Upper lobe of left lung (tissue), 4 donors: ENCODE measurements at regions not wholly inside any gene's neighbourhood (a gene's known extent, or its start where the extent isn't known, plus 50 kb on each side); places are given as distances from the start of the nearest gene placed in this dataset.

ENCODE experiments used
- POLR2A ChIP-seq, 4 donors: fragments of 450-650 bp; IDR thresholded peaks; one replicate each; pipeline ENCODE4 v1.5.1; 2016 to 2017; ENCODE audit warnings: antibody characterized with exemption in 4 of 4, mild to moderate bottlenecking in 2 of 4
- POLR2AphosphoS5 ChIP-seq, 2 donors: sonication (generic); formaldehyde crosslinking; IDR thresholded peaks; one replicate each; pipeline ENCODE4 v1.5.1; 2017; ENCODE audit warnings: antibody characterized with exemption in 2 of 2
- TF ChIP-seq, protein P1 (sequence below), 6 experiments: fragments of 450-650 bp in 4 of 6; fragments of 200-600 bp in 2 of 6; sonication (generic) in 2 of 6; IDR thresholded peaks; one replicate each; pipeline ENCODE4 v1.5.1; 2016 to 2019; ENCODE audit warnings: antibody characterized with exemption in 6 of 6

GRCh38 chr5:6082685-6083084, 295.7 kb downstream of the MED10 start:
- TF ChIP-seq, protein P1, sequence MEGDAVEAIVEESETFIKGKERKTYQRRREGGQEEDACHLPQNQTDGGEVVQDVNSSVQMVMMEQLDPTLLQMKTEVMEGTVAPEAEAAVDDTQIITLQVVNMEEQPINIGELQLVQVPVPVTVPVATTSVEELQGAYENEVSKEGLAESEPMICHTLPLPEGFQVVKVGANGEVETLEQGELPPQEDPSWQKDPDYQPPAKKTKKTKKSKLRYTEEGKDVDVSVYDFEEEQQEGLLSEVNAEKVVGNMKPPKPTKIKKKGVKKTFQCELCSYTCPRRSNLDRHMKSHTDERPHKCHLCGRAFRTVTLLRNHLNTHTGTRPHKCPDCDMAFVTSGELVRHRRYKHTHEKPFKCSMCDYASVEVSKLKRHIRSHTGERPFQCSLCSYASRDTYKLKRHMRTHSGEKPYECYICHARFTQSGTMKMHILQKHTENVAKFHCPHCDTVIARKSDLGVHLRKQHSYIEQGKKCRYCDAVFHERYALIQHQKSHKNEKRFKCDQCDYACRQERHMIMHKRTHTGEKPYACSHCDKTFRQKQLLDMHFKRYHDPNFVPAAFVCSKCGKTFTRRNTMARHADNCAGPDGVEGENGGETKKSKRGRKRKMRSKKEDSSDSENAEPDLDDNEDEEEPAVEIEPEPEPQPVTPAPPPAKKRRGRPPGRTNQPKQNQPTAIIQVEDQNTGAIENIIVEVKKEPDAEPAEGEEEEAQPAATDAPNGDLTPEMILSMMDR (IDR thresholded peaks at IDR 0.05) = no peak
- TF ChIP-seq POLR2AphosphoS5 (IDR thresholded peaks at IDR 0.05) = no peak
- TF ChIP-seq POLR2A (IDR thresholded peaks at IDR 0.05) = no peak
